Omental fat pad (tissue), 3 donors: ENCODE measurements at regions not wholly inside any gene's neighbourhood (a gene's known extent, or its start where the extent isn't known, plus 50 kb on each side); places are given as distances from the start of the nearest gene placed in this dataset.

Source experiments
- ATAC-seq: fragments of 150-250 bp; one replicate; pipeline ENCODE4 v1.9.1; 2016; ENCODE audit warnings: mild to moderate bottlenecking, moderate library complexity; ENCODE audit not compliant: low FRiP score
- DNase-seq: peaks from one replicate; pipeline ENCODE4 v3.0.0-alpha.2; 2019; ENCODE audit warnings: low spot score
- TF ChIP-seq, protein P1 (sequence below), 3 donors: fragments of 450-650 bp; IDR thresholded peaks; one replicate each; pipeline ENCODE4 v1.5.1; 2016 to 2017; ENCODE audit warnings: antibody characterized with exemption in 3 of 3, mild to moderate bottlenecking in 3 of 3, moderate library complexity in 2 of 3

DNA sequence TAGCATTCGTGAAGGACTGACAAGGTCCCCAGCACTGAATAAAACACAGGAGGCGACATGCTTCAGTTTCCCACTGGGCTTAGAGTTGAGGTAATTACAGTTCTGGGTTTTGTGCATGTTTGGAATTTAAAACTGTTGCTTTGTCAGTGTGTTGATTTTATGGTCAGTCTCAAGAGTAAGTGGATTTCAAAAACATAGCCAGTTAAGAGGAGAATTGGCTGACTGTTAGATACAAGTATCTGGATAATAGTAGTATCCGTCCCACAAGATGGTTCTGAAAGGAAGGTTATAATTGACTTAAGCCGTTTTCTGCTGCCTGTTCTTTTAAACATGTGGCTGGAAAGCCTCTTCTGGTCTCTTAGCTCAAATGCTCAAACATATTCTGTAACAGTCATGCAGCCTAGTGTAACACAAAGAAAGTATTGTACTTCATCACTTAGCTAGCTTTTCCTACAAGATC, 170.9 kb downstream of the POLR1F start:
- TF ChIP-seq, protein P1, sequence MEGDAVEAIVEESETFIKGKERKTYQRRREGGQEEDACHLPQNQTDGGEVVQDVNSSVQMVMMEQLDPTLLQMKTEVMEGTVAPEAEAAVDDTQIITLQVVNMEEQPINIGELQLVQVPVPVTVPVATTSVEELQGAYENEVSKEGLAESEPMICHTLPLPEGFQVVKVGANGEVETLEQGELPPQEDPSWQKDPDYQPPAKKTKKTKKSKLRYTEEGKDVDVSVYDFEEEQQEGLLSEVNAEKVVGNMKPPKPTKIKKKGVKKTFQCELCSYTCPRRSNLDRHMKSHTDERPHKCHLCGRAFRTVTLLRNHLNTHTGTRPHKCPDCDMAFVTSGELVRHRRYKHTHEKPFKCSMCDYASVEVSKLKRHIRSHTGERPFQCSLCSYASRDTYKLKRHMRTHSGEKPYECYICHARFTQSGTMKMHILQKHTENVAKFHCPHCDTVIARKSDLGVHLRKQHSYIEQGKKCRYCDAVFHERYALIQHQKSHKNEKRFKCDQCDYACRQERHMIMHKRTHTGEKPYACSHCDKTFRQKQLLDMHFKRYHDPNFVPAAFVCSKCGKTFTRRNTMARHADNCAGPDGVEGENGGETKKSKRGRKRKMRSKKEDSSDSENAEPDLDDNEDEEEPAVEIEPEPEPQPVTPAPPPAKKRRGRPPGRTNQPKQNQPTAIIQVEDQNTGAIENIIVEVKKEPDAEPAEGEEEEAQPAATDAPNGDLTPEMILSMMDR (IDR thresholded peaks at IDR 0.05), result no peak
- ATAC-seq (no peak), DNase-seq (no peak)

DNA sequence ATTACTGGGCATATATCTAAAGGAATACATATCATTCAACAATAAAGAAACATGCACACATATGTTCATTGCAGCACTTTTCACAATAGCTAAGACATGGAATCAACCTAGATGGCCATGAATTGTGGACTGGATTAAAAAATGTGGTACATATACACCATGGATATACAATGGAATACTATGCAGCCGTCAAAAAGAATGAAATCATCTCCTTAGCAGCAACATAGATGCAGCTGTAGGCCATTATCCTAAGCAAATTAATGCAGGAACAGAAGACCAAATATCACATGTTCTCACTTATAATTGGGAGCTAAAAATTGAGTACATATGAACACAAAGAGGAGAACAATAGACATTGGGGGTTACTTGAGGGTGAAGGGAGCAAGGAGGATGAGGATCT, 175.6 kb downstream of the POLR1F start:
- no peak for DNase-seq
- TF ChIP-seq, protein P1 (IDR thresholded peaks at IDR 0.05), result no peak
- no peak for ATAC-seq

DNA sequence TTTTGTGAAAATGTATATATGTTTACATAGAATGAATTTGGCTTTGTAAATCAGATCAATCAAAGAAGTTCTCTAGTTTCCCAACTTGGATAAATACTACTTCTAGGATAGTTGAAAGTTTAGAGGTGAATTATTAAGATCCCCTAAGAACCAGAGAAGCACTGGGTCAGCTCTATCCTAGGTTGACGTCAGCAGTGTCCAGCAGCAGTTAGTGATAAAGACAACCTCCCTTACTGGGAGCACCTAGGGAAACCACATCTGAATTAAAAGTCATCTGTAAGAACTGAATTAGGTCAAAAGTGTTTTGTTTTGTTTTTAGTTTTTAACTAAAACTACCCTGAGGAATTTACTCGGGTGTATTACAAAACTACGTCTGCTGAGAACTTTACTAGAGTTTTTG, 178.0 kb downstream of the POLR1F start:
- DNase-seq (no peak), ATAC-seq (no peak)
- TF ChIP-seq, protein P1 (IDR thresholded peaks at IDR 0.05), result no peak

DNA sequence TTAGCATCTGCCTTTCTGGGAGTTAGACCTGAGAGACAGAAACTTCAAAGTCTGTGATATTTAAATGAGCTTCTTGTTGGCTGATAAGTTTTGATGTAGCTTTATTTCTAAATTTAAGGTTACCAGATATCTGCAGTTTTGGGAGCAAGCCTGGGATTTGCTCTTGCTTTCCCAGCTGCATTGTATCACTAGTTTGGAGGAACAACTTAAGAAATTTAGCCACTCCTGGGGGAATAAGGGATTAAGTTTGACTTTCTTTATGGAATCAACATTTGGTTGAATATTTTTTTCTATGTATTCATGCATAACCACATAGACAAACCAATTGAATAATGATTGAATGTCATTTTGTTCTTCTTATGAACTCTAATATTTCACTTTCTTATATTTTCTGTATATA, 178.6 kb downstream of the POLR1F start:
- DNase-seq (no peak), ATAC-seq (no peak)
- TF ChIP-seq, protein P1 (IDR thresholded peaks at IDR 0.05), result no peak

DNA sequence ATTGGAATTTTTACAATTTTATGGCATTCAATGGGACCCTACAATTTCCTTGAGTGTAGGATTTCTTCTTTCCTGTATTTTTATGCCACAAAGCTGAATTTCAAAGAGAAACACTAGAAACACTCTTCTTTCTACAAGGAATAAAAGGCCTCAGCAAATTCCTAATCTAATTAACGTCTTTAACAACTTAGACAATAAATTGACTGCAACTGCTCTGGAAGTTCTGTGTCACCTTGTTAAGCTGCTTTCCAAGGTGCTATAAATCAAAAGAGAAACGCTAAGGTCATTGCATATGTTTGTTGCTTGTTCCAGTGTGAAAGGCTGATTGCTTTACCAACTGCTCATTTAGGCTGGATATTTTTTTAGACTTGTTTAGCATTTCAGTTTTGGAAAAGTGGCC, 182.2 kb downstream of the POLR1F start:
- DNase-seq, result no peak
- TF ChIP-seq, protein P1 (IDR thresholded peaks at IDR 0.05), result no peak
- no peak for ATAC-seq

DNA sequence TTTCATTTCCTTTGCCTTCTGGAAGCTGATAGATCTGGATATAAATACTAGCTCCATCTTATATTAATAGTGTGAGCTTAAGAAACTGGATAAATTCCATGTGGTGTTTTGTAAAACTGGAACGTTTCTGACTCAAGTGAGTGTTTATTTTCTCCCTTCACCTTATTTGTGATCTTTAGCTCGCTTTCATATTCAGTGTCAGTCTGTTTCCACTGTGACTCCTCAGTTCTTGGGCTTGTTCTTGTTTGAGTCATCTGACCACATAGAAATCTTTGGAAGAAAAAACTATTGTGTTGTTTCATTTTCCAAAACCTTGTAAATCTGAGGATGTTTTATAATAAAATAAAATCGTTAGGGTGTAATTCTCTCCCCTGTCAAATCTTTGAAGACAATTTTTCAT, 186.4 kb downstream of the POLR1F start:
- ATAC-seq, result no peak
- TF ChIP-seq, protein P1 (IDR thresholded peaks at IDR 0.05), result no peak
- no peak for DNase-seq

DNA sequence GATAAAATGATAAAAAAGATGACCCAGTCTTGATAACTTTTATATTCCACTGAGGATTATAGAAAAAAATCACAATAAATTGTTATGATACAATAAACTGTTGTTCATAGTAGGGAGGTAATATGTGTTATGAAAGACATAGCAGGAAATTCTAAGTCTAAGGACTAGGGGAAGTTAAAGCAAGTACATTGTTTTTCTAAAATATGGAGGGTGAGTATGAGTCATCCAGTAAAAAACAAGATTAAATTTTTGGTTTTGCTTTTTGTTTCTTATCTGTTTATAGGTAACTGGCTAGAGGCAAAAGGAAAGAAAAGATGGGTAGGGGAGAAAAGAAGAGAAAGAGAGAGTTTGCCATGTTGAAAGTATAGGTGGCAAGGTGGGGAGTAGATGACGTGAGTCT, 188.4 kb downstream of the POLR1F start:
- TF ChIP-seq, protein P1 (IDR thresholded peaks at IDR 0.05), result no peak
- DNase-seq (no peak), ATAC-seq (no peak)
